Activated CD8-positive, alpha-beta memory T cell treated with anti-CD3 and anti-CD28 coated beads, Interleukin-2, amount 10 ng/mL, durations not matched to agents 7 days and 5 days (primary cell): ENCODE measurements at regions not wholly inside any gene's neighbourhood (a gene's known extent, or its start where the extent isn't known, plus 50 kb on each side); places are given as distances from the start of the nearest gene placed in this dataset.

Experiments
- ATAC-seq: fragments of 150-1000 bp; cut with Tn5 transposase; one replicate; pipeline ENCODE4 v1.10.0; 2021; ENCODE audit warnings: moderate library complexity
- CTCF ChIA-PET: fragments of 350-600 bp; sonication (Branson Sonifier 250); formaldehyde crosslinking; loops from one replicate; lab custom pipeline; 2021; ENCODE audit warnings: antibody characterized with exemption; lab: Charles Lee
- DNase-seq: peaks from one replicate; pipeline ENCODE4 v3.0.0-alpha.2; 2020
- H3K27ac Mint-ChIP-seq: one replicate; pipeline ENCODE4 v1.8.0; 2021; ENCODE audit warnings: mild to moderate bottlenecking, mixed read lengths
- H3K27me3 Mint-ChIP-seq: one replicate; pipeline ENCODE4 v1.8.0; 2021; ENCODE audit warnings: mixed read lengths
- H3K36me3 Mint-ChIP-seq: one replicate; pipeline ENCODE4 v1.8.0; 2021; ENCODE audit warnings: mild to moderate bottlenecking, mixed read lengths
- H3K4me1 Mint-ChIP-seq: one replicate; pipeline ENCODE4 v1.8.0; 2021; ENCODE audit warnings: mixed read lengths
- H3K4me3 Mint-ChIP-seq: one replicate; pipeline ENCODE4 v1.8.0; 2021; ENCODE audit warnings: mild to moderate bottlenecking, moderate library complexity, mixed read lengths
- H3K9me3 Mint-ChIP-seq: one replicate; pipeline ENCODE4 v1.8.0; 2022; ENCODE audit warnings: low read depth, mixed read lengths

DNA sequence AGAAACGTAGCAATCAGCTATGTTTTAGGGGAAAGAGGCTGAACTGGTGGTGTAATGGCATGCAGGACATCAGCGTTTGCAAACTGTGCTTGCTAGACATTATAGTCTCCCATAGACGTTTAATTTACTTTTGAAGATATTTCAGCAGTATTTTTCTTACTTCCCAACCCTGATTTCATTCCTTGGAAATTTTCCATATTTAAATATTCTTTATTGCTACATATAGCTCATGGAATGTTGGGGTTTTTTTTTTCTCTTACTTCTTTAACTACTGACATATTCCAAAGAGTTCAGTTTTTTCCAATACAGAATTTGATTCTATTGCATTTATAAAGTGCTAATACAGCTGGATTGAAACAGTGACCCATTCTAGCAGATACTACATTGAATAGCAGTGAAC lies 694.4 kb upstream of the CITED2 start:
- Mint-ChIP-seq H3K4me1 (no peaks in the 10 kb centered on the region), H3K36me3 (no peaks in the 10 kb centered on the region), H3K27ac (no peak overlapping the region), H3K27me3 (peaks cover 18% of the 10 kb centered on the region), H3K9me3 (no peaks in the 10 kb centered on the region), H3K4me3 (no peak overlapping the region)
- CTCF ChIA-PET, result no interaction called here
- DNase-seq (no peak), ATAC-seq (no peak)

DNA sequence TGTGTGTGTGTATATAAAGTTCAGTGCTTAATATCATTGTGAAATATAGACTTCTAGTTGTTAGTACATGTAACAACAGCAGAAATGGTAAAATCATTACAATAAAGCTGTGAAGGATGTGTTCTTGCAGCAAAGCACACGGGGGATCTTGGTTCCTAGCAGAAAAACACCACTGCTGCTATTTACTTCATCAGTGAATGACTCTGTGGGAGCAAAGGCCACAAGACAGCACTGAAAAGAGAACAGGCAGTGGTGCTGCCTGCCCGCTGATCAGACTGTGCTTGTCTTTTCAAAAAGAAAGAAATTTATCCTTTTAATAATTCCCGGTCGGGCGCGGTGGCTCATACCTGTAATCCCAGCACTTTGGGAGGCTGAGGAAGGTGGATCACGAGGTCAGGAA lies 689.9 kb upstream of the CITED2 start:
- Mint-ChIP-seq H3K36me3 (no peaks in the 10 kb centered on the region), H3K4me1 (no peaks in the 10 kb centered on the region), H3K27me3 (peaks cover 10% of the 10 kb centered on the region), H3K27ac (no peak overlapping the region), H3K4me3 (no peak overlapping the region), H3K9me3 (no peaks in the 10 kb centered on the region)
- DNase-seq, result no peak
- CTCF ChIA-PET, result no interaction called here
- no peak for ATAC-seq

DNA sequence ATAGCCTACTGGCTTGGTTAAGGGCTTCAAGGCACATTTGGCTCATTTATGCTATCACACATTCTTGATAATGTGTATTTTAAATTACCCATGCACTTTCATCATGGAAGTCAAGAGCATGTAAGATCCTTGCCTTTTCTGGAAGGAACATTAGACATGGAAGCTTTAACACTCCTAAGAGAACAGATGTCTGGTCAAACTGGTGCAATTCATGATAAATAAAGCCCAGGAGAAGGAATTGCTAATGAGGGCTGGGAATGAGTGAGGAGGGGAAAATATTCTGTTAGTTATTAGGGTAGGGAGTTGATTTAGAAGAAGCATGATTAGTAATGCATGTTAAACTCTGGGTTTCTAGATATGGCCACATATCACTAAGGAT lies 688.6 kb upstream of the CITED2 start:
- Mint-ChIP-seq H3K36me3 (no peaks in the 10 kb centered on the region), H3K9me3 (no peaks in the 10 kb centered on the region), H3K27ac (no peak overlapping the region), H3K4me1 (no peaks in the 10 kb centered on the region), H3K4me3 (no peak overlapping the region), H3K27me3 (peaks cover 4% of the 10 kb centered on the region)
- CTCF ChIA-PET, result no interaction called here
- DNase-seq (no peak), ATAC-seq (no peak)

DNA sequence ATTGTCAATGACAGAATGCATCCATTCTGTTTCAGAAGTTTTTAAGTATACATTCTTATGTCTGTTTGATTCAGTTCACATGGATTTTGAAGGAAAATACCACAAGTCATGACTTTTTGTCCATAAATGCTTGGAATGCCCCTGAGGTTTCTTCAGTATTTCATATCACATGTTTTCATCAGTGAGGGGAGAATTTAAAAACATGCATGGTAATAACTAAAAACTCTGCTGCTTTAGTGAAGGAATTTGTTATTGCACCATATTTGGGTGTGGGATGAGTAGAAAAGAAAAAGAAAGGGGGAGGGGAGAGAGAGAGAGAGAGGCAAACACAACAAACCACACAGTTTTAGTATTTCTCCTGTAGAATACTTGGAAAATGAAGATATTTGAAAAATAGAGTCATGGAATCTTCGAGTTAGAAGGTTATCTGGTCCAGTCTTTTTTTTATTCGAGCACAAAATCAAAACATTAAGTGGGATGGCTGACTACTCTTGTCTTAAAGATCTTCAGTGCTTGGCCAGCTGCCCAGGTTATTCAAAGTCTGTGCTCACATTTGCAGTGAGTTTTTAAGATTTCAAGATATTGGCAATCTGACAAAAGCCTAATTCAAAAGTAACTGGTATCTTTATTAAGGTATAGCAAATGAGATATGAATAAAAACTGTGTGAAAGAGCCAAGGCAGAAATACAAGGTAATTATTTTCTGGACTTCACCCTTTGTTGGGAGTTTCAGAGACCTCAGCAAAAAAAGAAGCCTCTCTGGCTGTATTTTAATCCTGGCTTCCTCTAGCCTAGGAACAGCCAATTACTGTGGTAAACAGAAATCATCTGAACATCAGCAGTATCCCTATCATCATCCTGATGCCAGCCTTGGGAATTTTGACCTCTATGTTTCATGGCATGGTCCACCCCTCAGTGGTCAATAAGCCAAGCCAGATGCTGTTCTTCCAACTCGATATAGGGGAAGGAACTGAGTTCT lies 687.9 kb upstream of the CITED2 start:
- Mint-ChIP-seq H3K27me3 (peaks cover 4% of the 10 kb centered on the region), H3K4me3 (no peak overlapping the region), H3K9me3 (no peaks in the 10 kb centered on the region), H3K36me3 (no peaks in the 10 kb centered on the region), H3K27ac (no peak overlapping the region), H3K4me1 (no peaks in the 10 kb centered on the region)
- CTCF ChIA-PET, result no interaction called here
- ATAC-seq, result no peak
- no peak for DNase-seq

DNA sequence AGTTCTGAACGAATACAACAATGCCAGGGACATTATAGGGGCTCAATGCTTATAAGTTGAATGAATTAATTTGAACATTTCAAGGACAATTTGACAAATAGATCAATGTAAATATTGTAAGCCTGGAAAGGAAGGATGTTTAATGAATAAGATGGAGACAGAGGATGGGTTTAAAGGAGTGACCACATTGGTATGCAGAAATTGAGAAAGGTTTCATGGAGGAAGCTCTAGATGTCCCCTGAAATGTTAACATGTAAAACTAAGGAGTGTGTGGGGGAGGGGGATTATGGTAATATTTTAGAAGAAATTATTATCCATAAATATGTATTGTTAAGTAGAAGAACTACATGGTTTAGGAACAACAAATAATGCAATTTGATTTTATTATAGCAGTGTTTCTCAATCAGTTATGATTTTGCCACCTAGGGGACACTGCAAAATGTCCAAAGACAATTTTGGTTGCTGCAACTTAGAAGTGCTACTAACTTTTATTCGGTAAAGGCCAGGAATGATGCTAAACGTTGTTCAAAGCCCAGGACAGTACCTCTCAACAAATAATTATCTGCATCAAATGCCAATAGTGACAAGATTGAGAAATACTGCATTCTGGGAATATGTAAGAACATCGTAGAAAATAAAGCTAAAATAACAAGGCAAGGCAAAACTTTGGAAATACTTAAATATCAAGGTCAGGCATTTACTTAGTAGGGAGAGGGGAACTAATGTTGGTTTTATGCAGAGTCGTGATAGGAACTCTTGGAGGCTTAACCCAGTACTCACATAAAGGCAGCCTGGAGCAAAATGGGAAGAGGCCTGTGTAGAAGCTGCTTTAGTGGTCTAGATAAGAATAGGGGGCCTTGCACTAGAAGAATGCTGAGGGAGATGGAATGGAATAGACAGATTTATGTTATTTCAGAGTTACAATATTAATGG lies 686.9 kb upstream of the CITED2 start:
- H3K4me3 Mint-ChIP-seq, result no peak overlapping the region
- CTCF ChIA-PET, result no interaction called here
- no peaks in the 10 kb centered on the region for H3K36me3 Mint-ChIP-seq
- H3K27ac Mint-ChIP-seq, result no peak overlapping the region
- H3K27me3 Mint-ChIP-seq, result peaks cover 6% of the 10 kb centered on the region
- ATAC-seq, result no peak
- no peaks in the 10 kb centered on the region for H3K9me3 Mint-ChIP-seq
- H3K4me1 Mint-ChIP-seq, result no peaks in the 10 kb centered on the region
- DNase-seq, result no peak

DNA sequence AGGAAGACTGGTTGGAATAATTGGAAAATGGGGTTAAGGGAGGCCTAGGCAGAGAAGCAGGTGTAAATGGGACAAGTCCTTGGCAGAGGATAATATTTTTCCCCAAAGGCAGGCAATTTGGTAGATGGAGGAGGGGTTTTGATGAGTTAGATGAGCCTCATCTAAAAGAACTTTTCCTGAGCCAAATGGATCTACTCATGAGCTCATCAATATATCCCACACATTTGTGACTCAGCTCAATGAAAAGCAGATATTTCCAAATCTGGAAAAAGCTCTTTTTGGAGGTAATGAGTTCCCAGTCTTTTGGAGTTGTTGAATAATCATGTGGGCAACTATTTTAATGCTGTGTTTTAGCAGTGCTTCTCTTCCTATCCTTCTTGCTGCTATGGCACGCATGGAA lies 685.5 kb upstream of the CITED2 start:
- no peak for ATAC-seq
- no peaks in the 10 kb centered on the region for H3K4me1 Mint-ChIP-seq
- H3K27me3 Mint-ChIP-seq, result peaks cover 5% of the 10 kb centered on the region

DNA sequence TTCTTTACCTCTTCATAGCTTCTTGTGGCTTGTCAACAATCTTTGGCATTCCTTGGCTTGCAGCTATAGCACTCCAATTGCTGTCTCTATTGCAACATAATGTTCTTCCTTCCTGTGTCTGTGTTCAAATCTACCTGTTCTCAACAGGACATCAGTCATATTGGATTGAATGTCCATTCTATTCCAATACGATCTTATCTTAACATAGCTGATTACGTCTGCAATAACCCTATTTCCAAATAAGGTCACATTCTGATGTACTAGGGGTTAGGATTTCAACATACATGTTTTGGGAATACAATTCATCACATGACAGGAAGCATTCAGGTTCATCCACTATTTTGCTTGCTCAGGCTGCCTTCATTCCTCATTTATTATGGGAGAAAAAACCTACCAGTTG lies 684.4 kb upstream of the CITED2 start:
- ATAC-seq (no peak), DNase-seq (no peak)
- CTCF ChIA-PET, result no interaction called here
- Mint-ChIP-seq H3K27me3 (peaks cover 5% of the 10 kb centered on the region), H3K4me3 (no peak overlapping the region), H3K9me3 (no peaks in the 10 kb centered on the region), H3K4me1 (no peaks in the 10 kb centered on the region), H3K36me3 (no peaks in the 10 kb centered on the region), H3K27ac (no peak overlapping the region)

More for the DNA sequence above, 685.5 kb upstream of the CITED2 start:
- DNase-seq, result no peak
- Mint-ChIP-seq H3K27ac (no peak overlapping the region), H3K36me3 (no peaks in the 10 kb centered on the region), H3K4me3 (no peak overlapping the region), H3K9me3 (no peaks in the 10 kb centered on the region)
- CTCF ChIA-PET, result no interaction called here

DNA sequence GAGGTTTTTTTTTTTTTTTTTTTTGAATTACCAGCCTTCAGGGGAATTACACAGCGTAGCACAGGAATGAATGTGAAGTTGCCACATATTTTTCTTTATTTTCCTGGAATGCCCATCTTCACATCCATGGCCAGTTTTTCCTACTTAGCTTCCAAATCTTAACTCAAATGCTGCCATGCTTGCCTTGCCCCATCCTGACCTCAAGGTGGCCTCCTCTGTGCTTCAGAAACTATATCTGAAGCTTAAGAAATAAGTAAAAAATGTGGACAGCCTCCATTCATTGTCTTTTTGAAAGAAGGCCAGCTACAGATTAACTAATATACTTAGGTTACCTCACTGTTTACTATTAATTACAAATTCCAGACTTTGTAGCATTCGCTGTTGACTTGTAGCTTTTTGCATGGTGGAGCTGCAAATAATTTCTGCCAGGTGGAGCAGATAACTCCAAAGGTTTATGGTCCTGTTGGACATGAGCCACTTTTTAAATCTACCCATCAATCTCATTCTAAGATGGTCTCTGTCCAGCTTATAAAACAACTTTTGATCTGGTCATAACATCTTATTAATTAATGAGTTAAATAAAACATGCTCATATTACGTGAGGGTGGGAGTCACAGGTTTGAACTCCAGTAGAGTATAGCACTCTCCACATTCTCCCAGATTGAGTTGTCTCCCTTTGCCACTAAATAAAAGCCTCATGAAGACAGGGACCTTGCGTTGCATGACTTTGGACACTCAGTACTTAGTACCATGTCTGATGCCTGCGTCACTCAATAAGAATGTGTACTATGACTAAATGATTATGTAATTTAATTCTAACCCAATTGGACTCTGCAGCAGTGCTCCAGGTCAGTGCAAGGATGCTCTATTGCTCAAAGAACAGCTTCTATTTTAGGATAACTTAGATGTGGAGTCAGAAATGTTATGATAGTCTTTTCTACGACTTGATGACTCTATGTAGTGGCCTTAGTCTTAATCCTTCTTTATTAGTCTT lies 678.6 kb upstream of the CITED2 start:
- Mint-ChIP-seq H3K4me3 (no peak overlapping the region), H3K36me3 (no peaks in the 10 kb centered on the region), H3K27ac (no peak overlapping the region), H3K9me3 (no peaks in the 10 kb centered on the region), H3K27me3 (peaks cover 16% of the 10 kb centered on the region), H3K4me1 (no peaks in the 10 kb centered on the region)
- DNase-seq (no peak), ATAC-seq (no peak)
- CTCF ChIA-PET, result interaction anchor here (0.7 to 2.0 kb wide), 2 partner anchors 683 to 880 kb away, joined by 3 to 4 read pairs; no protein-coding TSS in a partner anchor

DNA sequence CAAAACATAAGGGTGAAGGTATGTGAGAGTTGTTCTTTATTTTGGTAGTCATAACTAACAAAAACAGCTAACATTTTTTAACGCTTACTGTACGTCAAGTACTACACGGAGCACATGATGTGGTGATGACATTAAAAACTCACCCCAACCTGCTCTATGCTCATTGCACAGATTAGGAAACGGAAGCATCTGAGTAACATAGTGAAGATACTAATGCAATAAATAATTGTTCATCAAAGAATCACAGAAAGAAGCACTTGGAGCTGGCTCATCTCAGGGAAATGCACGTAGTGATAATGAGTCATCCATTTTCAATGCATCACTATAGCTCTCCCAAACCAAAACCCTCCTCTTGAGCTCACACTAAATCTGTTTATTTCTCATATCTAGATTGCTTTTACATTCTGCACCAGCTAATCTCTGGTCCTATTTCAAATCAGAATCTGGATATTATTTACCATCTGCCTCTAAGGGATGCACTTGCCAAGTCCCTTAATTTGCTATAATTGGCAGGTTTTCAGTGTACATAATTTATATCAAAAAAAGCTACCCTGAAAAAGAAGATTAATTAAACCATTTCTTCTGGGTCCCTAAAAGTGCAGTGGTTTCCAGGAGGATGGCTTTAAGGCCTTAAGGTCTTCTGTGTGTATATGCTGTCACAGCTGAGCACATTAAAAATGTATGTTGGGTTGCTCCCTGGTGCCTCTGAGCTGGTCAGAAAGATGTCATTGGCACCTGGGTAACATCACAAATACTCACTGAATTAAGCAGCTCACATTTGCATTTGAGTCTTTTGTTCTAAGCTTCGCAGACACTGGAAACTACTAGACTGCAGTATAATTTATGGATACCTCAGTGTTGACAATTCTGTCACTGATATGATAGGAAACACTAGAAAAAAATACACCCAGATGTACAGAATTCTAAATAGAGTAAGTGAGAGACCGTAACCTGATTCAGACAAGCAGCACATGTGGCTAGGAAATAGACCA lies 677.4 kb upstream of the CITED2 start:
- ATAC-seq, result no peak
- CTCF ChIA-PET, result interaction anchor here (2.0 kb wide), 1 partner anchor 682 kb away, joined by 4 read pairs; no protein-coding TSS in a partner anchor
- Mint-ChIP-seq H3K27me3 (peaks cover 17% of the 10 kb centered on the region), H3K9me3 (no peaks in the 10 kb centered on the region), H3K36me3 (no peaks in the 10 kb centered on the region), H3K4me1 (no peaks in the 10 kb centered on the region), H3K4me3 (no peak overlapping the region), H3K27ac (no peak overlapping the region)
- no peak for DNase-seq

DNA sequence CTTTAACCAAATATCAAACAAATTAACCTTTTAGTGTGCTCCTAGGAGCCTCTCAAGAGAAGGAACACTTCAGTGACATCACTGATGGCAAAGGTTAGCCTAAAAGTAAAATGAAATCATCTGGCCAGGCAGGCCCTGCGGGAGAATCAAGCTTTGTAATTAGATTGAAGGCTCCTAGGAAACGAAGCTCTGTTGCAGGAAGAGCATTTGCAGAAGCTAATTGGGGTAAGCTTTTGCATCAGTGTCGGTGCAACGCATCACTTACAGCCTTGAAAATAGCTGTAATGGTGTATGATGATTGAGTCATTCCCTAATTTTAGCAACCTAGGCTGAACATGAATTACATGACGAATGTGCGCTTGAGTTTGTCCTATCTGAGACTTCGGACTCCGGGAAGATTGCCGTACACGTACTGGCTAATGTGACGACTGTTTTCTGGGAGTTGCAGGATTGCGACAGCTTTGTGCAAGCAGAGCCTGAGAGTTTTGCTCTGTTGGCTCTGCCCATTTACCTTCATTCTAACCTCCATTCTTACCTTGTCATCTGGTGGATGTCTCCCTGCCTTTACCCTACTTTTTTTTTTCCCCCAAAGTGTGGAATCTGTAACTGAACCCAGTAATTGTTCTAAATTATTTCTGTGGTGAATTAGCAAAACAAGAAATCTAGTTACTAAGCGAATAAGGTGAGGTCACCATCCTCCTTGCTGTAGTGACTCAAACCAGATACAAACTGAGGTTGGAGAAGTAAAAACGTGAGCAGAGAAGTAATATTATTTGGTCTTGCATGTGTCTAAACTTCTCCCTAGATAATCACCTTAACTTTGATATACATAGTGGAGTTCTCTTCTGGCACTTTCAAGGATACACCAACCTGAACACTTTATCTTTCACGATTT lies 675.9 kb upstream of the CITED2 start:
- Mint-ChIP-seq H3K27ac (no peak overlapping the region), H3K4me1 (no peaks in the 10 kb centered on the region), H3K36me3 (no peaks in the 10 kb centered on the region), H3K27me3 (peaks cover 13% of the 10 kb centered on the region), H3K9me3 (no peaks in the 10 kb centered on the region), H3K4me3 (no peak overlapping the region)
- DNase-seq, result no peak
- CTCF ChIA-PET, result no interaction called here
- ATAC-seq, result no peak

DNA sequence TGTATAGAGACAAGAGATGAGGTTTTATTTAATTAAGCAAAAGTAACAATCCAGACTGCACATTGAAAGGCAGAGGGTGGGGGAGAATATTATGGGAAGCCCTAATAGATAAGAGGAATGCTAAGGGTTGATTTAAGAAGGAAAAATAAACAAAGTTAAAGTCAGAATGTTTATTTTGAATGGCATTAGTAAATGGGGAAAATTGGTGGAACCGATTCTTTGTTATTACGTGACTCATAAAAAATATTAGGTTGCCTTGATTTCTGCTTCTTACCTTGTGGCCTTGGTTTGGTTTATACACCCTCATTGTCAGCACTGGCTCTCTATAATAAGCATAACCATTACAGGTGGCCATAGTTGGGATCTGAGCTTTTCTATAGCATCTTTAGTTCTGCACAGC lies 674.8 kb upstream of the CITED2 start:
- H3K36me3 Mint-ChIP-seq, result no peaks in the 10 kb centered on the region
- H3K4me3 Mint-ChIP-seq, result no peak overlapping the region
- no peaks in the 10 kb centered on the region for H3K9me3 Mint-ChIP-seq
- H3K27me3 Mint-ChIP-seq, result peaks cover 13% of the 10 kb centered on the region
- H3K4me1 Mint-ChIP-seq, result no peaks in the 10 kb centered on the region
- CTCF ChIA-PET, result no interaction called here
- DNase-seq, result no peak
- H3K27ac Mint-ChIP-seq, result no peak overlapping the region
- no peak for ATAC-seq
